PFSK-1 (cell line): ENCODE measurements at regions not wholly inside any gene's neighbourhood (a gene's known extent, or its start where the extent isn't known, plus 50 kb on each side); places are given as distances from the start of the nearest gene placed in this dataset.

Source experiments
- FOXP2 ChIP-seq: optimal IDR thresholded peaks from 2 replicates; pipeline ENCODE3; 2011; ENCODE audit warnings: borderline replicate concordance, control low read depth, inconsistent platforms; ENCODE audit not compliant: insufficient read depth; ENCODE audit errors: extremely low read length, extremely low read depth
- POLR2AphosphoS5 ChIP-seq: IDR thresholded peaks from 2 replicates; pipeline ENCODE4 v1.6.1; 2012; ENCODE audit warnings: low read depth, mild to moderate bottlenecking, control low read depth, low read length, moderate library complexity
- REST ChIP-seq, 2 experiments: IDR thresholded peaks; 2 replicates each; pipeline versions ENCODE4 v1.6.1 to v1.8.0; 2011 to 2012; ENCODE audit warnings: low read depth in 2 of 2, low read length in 2 of 2, control low read depth in 1 of 2, inconsistent platforms in 1 of 2, mild to moderate bottlenecking in 1 of 2, moderate library complexity in 1 of 2; ENCODE audit not compliant: insufficient read depth in 1 of 2
- SIN3A ChIP-seq: IDR thresholded peaks from 2 replicates; pipeline ENCODE4 v1.6.1; 2012; ENCODE audit warnings: mild to moderate bottlenecking, low read length, moderate library complexity, borderline replicate concordance; ENCODE audit not compliant: insufficient read depth
- TAF1 ChIP-seq: IDR thresholded peaks from 2 replicates; pipeline ENCODE4 v1.6.1; 2012; ENCODE audit warnings: low read length, control low read depth, borderline replicate concordance; ENCODE audit not compliant: insufficient read depth

DNA sequence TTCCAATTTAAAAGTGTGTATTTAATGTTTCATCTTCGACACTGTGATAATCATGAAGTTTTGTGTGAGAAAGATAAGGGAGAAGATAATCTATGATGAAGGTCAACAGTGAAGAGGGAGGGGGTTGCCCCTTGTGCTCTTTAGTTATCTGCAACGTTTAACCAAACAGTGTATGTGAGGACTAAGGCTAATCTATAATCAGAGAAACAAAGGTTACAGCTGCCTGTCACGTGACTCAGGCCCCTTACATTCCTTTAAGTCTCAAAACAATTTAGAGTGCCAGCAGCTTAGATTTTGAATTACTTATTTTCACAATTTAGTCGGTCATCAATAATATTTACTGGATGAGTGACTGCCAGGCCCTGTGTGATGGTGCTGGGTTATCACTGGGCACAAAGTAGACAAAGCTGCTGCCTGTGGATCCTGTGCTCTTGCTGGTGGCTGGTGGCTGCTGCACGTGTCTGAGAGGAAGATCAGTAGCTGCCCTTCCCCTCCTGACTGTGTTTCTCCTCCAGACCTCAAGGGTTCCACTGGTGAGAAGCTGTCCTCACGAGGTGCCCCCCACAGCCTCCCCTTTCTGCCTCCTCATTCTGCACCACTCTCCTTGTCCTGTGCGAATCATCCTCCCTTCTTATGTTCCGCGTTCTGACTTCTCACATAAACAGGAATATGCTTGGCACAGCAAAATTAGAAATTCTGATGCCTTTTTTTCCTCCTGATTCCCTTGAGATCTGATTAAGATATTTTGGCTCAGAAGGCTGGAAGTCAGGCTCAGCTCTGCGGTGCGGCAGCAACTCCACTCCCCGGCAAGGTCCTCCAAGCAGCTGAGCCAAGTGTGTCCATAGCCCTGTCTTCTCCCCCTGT, 331.1 kb upstream of the B3GAT1 start:
- TF ChIP-seq REST (IDR thresholded peaks at IDR 0.05; ENCODE audit: insufficient read depth in 1 of 2, low read depth in 2 of 2, low read length in 2 of 2), result no peak
- no peak for TF ChIP-seq FOXP2
- no peak for TF ChIP-seq SIN3A
- TF ChIP-seq TAF1, result no peak
- no peak for TF ChIP-seq POLR2AphosphoS5
